HG03575 (cell line): ENCODE measurements at regions not wholly inside any gene's neighbourhood (a gene's known extent, or its start where the extent isn't known, plus 50 kb on each side); places are given as distances from the start of the nearest gene placed in this dataset.
"Not testable (repeated sequence)": the region's sequence is repeated elsewhere in the genome, so short reads cannot be mapped to it uniquely, and the experiment has no call there.

Source experiments
- ATAC-seq: cut with Tn5 transposase; IDR thresholded peaks from one replicate; pipeline ENCODE4 v1.9.1; 2021; ENCODE audit not compliant: unreplicated experiment, insufficient number of reproducible peaks, low FRiP score; ENCODE audit errors: extremely low read depth

GRCh38 chrX:139475432-139475831 lies 55.1 kb upstream of the F9 start:
- ATAC-seq = no peak

- ATAC-seq = not testable (repeated sequence)
These were observed 68.6 kb upstream of the F9 start for GRCh38 chrX:139461945-139462344.

GRCh38 chrX:139454743-139455142 lies 75.8 kb upstream of the F9 start:
- ATAC-seq = no peak

DNA sequence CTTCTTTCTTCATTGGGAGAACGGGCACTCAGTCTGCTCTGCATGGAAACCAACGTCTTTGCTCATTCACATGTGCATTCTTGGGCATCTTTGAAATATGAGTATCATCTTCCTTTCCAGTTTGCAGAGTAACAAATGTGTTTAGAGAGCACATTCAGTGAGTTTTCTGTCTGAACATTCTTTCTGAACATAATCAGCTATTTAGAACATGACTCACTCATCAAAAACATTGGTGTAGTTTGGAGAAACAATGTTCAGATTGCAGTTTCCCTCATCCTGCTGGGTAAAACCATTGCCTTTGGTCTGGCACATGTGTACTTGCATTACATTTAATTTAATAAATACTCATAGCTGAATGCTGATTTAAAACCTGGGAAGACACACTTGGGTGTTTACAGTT lies 81.5 kb upstream of the F9 start:
- ATAC-seq = no peak

- ATAC-seq = no peak
These were observed 83.7 kb upstream of the F9 start for GRCh38 chrX:139446832-139447231.

- no peak for ATAC-seq
These were observed 100.6 kb upstream of the F9 start for GRCh38 chrX:139429913-139430312.

DNA sequence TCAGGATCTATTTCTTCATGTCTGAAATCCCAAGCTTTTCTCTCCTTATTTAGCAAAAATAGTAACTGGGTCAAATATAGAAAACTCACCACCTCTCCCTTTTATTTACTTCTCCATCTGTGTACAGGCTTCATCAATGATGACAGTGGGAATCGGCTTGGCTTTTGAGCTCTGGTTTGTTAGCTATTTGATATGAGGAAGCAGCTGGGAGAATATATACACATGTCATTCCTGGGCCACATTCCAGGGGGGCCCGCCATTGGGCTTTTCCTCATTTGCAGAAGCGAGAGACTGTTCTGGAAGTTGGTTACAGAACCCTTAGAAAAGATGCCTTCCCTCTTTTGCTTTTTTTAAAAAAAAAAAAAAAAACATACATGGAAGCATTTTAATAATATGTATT lies 107.4 kb upstream of the F9 start:
- no peak for ATAC-seq

DNA sequence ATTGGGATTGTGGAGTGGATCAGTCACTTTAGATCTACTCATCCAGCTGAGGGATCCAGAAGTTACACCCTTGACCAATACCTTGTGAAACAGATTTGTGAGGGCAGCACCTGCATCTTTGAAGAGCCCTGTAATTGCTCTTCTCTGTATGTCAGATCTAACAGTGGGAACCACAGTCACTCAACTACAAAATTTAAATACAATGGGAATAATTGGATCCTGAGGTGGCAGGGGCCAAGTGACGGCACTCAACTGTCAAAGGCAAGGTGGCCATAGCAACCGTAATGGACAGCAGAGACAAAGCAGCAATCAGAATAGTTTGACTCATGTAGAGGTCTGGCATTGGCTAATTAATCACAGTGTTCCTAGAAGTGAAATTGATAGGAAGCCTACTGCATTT lies 132.3 kb upstream of the F9 start:
- not testable (repeated sequence) for ATAC-seq

GRCh38 chrX:139388254-139388653 lies 142.3 kb upstream of the F9 start:
- ATAC-seq = no peak

- ATAC-seq = no peak
These were observed 148.0 kb upstream of the F9 start for GRCh38 chrX:139382529-139382928.

DNA sequence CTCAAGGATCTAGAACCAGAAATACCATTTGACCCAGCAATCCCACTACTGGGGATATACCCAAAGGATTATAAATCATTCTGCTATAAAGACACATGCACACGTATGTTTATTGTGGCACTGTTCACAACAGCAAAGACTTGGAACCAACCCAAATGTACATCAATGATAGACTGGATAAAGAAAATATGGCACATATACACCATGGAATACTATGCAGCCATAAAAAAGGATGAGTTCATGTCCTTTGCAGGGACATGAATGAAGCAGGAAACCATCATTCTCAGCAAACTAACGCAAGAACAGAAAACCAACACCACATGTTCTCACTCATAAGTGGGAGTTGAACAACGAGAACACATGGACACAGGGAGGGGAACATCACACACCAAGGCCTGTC lies 154.0 kb upstream of the F9 start:
- ATAC-seq = not testable (repeated sequence)

GRCh38 chrX:139360356-139360755 lies 170.2 kb upstream of the F9 start:
- ATAC-seq = no peak

- ATAC-seq = not testable (repeated sequence)
These were observed 187.9 kb upstream of the F9 start for GRCh38 chrX:139342594-139342991.

DNA sequence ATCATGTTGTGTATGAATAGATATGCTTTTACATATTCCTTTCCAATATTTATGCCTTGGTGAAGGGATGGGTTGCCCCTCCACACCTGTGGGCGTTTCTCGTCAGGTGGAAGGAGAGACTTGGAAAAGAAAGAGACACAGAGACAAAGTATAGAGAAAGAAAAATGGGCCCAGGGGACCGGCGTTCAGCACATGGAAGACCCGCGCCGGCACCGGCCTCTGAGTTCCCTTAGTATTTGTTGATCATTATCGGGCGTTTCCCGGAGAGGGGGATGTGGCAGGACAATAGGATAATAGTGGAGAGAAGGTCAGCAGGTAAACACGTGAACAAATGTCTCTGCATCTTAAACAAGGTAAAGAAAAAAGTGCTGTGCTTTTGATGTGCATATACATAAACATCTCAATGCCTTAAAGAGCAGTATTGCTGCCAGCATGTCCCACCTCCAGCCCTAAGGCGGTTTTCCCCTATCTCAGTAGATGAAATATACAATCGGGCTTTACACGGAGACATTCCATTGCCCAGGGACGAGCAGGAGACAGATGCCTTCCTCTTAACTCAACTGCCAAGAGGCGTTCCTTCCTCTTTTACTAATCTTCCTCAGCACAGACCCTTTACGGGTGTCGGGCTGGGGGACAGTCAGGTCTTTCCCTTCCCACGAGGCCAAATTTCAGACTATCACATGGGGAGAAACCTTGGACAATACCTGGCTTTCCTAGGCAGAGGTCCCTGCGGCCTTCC lies 188.5 kb upstream of the F9 start:
- ATAC-seq = not testable (repeated sequence)

GRCh38 chrX:139332441-139332840 lies 198.1 kb upstream of the F9 start:
- no peak for ATAC-seq

DNA sequence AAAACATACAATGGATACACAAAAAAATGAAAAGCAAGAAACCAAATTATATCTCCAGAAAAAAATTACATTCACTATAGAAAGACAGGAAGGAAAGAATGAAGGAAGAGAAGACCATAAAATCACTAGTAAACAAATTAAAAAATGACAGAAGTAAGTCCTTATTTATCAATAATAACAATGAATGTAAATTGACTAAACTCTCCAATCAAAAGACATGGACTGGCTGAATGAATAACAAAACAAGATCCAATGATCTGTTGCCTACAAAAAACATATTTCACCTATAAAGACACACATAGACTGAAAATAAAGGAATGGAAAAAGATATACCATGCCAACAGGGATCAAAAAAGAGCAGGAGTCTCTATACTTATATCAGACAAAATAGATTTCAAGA lies 203.2 kb upstream of the F9 start:
- no peak for ATAC-seq

- no peak for ATAC-seq
These were observed 205.8 kb upstream of the F9 start for GRCh38 chrX:139324756-139325155.

- ATAC-seq = not testable (repeated sequence)
These were observed 209.7 kb upstream of the F9 start for GRCh38 chrX:139320661-139321354.

GRCh38 chrX:139306675-139307074 lies 223.9 kb upstream of the F9 start:
- not testable (repeated sequence) for ATAC-seq

DNA sequence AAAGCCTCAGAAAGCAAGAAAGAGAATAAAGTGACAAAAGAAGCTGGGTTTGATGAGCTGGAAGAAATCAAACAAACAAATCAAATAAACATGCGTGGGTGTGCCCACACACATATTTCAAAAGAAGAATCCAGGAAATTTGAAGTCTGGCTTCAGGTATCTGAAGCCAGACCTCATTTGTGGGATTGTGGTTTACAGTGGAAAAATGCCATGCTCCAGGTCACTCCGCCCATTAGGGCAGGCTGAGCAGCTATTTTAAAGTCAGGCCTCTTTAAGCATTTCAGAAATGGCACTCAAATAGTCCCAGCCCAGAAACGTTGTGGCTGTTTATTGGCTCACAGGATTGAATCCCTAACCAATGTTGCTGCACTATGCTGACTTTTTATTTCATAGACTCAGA lies 226.1 kb upstream of the F9 start:
- no peak for ATAC-seq

DNA sequence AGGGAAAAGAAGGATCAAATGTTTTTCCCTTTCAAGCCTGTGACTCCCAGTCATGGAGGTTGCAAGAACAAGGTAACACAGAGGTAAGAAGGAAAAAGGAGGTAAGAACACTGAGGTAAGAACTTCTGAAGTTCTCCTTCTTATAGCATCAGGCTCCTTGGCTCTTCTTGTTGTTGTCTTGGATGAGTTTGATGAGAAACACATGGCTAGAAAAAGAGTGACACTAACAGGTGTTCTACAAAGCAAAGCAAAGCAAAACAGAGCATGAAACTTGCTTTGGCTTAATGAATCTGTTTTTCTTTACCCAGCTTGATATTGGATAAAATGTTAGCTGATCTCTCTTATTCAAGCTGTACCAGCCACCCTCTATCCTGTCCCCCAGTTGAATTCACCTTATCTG lies 231.2 kb upstream of the F9 start:
- no peak for ATAC-seq
